ENCODE measurements at regions not wholly inside any gene's neighbourhood (a gene's known extent, or its start where the extent isn't known, plus 50 kb on each side); places are given as distances from the start of the nearest gene placed in this dataset.

DNA sequence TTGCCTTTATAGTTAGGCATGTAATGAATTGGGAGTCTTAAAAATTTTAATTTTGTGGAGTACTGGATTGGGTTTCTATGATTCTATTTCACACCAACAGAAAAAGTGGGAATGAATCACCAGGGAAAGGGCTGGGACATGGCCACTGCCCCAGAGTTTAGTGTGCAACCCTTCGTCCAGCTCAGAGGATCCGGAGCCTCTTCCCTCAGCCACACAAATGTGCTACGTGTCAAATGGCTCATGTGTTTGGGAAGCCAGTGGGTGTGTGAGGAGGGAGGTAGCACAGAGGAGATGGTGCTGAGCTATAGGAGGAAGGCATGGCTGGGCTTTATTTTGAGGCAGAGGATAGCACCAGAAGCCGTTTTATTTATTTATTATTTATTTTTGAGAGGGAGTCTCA, 247.3 kb downstream of the SIPA1L2 start:
- DNase-seq (ENCODE audit: low read depth) = no peak

GRCh38 chr1:232381394-232382100, 248.4 kb downstream of the SIPA1L2 start:
- DNase-seq (ENCODE audit: low read depth) = no peak

GRCh38 chr1:232380596-232380995, 249.3 kb downstream of the SIPA1L2 start:
- DNase-seq (ENCODE audit: low read depth) = no peak

DNA sequence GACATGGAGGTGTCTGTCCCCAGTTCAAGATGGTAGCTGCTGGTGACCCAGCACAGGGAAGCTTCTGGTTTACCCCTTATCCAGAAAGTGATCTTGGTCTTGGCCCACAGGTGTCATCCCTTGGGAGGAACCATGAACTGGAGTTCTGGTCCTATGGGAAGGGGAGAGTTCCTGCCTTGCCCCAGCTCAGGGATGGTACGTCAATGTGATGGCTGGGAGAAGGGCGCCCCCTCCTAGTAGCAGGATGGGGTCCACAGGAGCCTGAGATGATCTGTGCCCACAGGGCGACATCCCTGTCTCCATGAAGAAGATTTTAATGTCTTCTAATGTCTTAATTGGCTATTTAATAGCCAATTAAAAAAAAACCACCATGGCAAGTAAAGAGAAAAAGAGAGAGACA, 249.8 kb downstream of the SIPA1L2 start:
- no peak for DNase-seq (ENCODE audit: low read depth)

GRCh38 chr1:232379063-232379434, 250.9 kb downstream of the SIPA1L2 start:
- DNase-seq (ENCODE audit: low read depth) = no peak

GRCh38 chr1:232378266-232379062, 251.5 kb downstream of the SIPA1L2 start:
- DNase-seq (ENCODE audit: low read depth) = no peak

- DNase-seq (ENCODE audit: low read depth) = peak; percentile 53
These were observed 252.5 kb downstream of the SIPA1L2 start for GRCh38 chr1:232377494-232377770.

GRCh38 chr1:232376632-232377493, 253.1 kb downstream of the SIPA1L2 start:
- DNase-seq (ENCODE audit: low read depth) = no peak

DNA sequence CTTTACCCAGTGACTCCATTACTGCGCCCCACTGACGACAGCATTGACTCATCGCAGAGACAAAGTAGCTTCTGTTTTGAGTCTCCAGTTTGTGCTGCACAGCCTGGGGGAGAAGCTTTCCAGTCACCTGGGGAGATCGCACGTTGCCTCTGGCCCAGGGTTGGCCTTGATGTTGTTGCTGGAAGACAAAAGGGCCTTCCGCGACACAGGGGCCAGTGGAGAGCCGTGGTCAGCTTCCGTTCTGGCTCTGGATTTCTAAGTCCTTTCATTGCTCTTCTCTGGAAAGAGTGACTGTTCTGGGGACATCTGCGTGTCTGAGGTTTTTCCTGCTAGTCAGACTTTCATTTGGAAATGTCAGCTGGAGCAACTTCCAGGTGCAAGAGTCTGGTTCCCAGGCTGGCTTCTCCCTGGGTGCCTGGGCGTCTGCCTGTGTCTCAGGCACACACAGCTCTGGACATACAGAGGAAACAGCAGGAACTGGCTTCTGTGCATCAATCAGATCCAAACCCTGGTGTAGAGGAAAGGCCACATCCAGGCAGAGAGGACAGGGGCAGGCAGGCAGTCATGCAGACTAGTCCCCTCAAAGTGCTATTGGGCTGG, 257.0 kb downstream of the SIPA1L2 start:
- peak; percentile 67 for DNase-seq (ENCODE audit: low read depth)

- DNase-seq (ENCODE audit: low read depth) = no peak
These were observed 257.5 kb downstream of the SIPA1L2 start for GRCh38 chr1:232372431-232372830.

DNA sequence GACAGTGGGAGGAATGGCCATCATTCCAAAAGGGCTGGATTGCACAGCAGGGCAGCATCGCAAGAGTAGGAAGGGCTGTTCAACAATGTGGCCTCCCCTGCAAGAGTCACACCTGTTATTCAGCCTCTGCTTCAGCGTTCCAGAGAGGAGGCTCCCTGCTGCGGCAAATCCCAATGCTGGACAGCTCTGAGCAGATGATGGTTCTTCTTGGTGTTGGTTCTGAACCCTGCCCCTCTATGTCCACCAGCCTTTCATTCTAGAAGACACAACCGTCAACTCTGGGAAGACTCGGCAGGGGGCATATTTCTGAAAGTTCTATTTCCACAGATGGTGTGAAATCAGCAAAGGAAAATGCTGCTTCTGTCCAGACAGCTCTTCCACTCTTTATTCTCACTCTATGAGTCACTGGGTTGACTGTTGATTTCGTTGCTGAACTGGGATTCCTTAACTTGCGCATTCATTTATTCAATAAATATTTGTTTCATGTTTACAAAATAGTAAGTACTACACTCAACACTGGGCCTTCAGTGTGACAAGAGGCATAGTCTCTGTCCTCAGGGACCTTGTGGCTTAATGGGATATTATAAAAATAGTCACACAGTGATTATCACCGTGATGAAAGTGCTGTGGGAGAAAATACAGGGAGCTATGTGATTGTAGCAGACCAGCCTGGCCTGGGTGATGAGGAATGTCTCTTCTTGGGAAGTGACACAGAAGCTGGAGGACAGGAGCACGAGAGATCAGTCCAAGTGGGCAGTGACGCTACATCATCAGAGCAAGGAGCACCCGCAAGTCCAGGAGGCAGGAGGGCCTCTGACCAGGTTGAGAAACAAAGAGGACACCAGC, 260.3 kb downstream of the SIPA1L2 start:
- DNase-seq (ENCODE audit: low read depth) = peak; percentile 41

DNA sequence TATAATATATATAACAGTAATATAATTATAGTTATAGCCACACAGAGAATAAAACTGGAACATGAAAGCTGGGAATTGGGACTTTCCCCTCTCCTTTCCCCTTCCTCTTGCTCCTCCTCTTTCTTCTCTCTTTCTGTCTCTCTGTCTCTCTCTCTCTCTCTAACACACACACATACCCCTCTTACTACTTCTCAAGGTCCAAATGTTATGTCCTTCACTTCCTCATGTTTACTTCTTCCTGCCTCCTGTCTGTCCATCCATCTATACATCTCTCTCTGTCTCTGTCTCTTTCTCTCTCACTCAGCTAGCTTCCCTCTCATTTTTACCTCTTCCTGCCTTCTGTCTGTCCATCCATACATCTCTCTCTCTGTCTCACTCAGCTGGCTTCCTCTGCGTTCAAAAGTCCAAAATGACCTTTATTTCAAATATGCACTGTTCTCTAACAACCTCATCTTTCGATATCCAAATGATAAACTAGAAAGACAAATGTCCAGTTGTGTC, 261.1 kb downstream of the SIPA1L2 start:
- DNase-seq (ENCODE audit: low read depth) = no peak

- DNase-seq (ENCODE audit: low read depth) = no peak
These were observed 262.6 kb downstream of the SIPA1L2 start for GRCh38 chr1:232367293-232367692.

GRCh38 chr1:232364654-232365382, 265.1 kb downstream of the SIPA1L2 start:
- no peak for DNase-seq (ENCODE audit: low read depth)

- no peak for DNase-seq (ENCODE audit: low read depth)
These were observed 266.9 kb downstream of the SIPA1L2 start for GRCh38 chr1:232363008-232363407.

- DNase-seq (ENCODE audit: low read depth) = no peak
These were observed 272.5 kb downstream of the SIPA1L2 start for GRCh38 chr1:232357416-232357815.

GRCh38 chr1:232355162-232356006, 274.5 kb downstream of the SIPA1L2 start:
- DNase-seq (ENCODE audit: low read depth) = no peak

DNA sequence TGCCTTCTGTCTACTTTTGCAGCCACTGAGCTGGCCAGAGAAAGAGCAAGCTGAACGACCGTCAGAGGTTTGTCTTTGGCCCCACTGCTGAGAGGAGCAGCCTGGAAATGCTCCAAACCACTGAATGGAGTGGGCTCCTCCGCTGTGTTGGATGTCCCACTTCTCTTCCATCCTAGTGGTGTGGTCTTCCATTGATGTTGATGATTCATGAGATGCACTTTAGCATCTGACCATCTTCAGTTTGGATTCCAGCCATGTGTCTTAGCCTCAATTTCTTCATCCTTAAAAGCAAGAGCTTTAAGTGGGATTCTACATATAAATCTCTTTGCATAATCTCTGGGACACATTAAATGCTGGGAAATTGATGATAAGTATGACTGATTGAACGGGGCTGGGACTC, 276.9 kb downstream of the SIPA1L2 start:
- peak; percentile 54 for DNase-seq (ENCODE audit: low read depth)

DNA sequence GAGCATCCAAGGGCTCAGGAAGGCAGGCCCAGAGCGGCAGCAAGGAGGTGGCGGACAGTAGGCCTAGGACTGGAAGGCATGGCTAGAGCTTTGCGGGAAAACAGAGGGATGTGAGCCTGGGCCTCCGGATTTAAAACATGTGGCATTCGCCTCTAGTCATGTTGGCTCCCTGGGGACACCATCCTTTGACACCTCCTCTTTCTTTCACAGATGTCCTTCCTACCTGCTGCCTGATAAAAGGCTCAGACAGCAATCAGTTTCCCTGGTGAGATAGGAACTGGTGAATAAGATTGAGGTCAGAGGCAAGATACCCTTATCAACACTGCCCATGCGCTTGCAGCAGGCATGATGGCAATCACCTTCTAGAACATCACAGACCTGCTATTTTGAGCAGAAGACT, 277.6 kb downstream of the SIPA1L2 start:
- DNase-seq (ENCODE audit: low read depth) = no peak
